Globus pallidus (tissue), 1 donor: ENCODE measurements at regions not wholly inside any gene's neighbourhood (a gene's known extent, or its start where the extent isn't known, plus 50 kb on each side); places are given as distances from the start of the nearest gene placed in this dataset.
"Not testable (repeated sequence)": the region's sequence is repeated elsewhere in the genome, so short reads cannot be mapped to it uniquely, and the experiment has no call there.

Experiments
- DNase-seq: peaks from one replicate; pipeline ENCODE4 v3.0.0-alpha.2; 2015; ENCODE audit warnings: low spot score

DNA sequence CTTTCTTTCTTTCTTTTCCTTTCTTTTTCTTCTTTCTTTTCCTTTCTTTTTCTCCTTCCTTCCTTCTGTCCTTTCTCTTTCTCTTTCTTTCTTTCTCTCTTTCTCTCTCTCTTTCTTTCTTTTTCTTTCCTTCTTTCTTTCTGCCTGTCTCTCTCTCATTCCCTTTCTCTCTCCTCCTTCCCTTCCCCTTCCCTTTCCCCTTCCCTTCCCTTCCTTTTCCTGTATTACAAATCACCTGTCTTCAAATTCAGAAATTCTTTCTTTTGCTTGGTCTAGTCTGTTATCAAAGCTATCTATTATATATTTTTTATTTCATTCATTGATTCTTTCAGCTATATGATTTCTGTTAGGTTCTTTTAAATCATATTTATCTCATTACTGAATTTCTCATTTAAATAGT, 315.2 kb upstream of the NOX3 start:
- DNase-seq: no peak

GRCh38 chr6:155770313-155770712, 314.7 kb upstream of the NOX3 start:
- no peak for DNase-seq

DNA sequence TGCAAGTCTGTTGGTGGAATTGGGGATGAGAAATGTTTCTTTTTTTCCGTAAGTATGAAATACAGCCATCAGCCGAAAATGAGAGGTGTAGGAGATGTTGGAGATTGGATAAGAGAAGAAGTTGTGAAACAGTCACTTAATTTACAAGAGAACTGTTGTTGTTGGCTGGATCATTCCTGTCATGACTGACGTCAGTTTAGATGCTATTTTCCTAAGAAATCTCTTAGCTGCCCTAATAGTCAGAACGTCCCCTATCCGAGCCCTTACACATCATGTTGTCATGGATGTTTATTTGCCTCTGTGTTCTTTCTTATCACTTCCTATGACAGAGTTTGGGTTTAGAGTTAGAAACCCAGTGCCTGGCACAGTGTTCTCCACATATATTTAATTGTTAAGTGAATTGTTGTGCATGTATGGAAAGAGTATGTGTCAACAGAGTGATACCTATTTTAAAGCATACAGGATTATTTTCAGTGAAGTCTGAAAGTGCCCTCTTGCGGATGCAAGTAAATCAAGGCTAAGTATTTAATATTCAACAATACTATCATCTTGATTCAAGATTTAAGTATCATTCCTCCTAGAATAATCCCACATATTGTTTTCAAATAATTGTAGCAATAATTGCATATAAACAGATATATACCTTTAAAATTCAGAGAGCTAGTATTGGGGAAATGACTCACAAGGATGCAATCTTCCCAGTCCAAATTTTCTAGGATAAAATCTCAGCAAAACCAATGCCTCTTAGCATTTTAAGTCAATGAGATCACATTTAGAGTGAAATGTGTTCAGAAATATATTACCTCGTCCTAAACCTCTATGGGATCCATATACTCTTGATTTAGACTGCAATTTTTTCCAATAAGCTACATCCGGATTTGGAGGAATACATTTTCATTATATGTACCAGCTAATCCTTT, 309.9 kb upstream of the NOX3 start:
- no peak for DNase-seq

GRCh38 chr6:155762649-155763048, 307.0 kb upstream of the NOX3 start:
- DNase-seq: no peak

DNA sequence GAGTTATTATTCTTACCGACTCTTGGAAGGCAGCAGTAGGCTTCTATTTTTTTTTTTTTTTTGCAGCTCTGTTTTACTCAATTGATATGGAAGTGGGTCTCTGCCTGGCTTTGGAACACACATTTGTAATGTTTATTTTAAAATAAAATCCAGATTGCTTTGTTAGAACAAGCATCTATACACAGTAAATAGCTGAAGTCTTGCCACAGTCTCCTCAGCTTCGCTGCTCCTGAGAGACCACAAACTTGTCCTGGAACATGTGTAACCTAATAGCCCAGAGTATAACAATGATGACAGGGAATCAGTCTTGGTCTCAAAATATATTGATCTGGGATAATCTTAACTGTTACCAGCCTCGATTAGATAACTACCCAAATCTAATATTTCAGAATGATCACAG, 299.8 kb upstream of the NOX3 start:
- DNase-seq: no peak

DNA sequence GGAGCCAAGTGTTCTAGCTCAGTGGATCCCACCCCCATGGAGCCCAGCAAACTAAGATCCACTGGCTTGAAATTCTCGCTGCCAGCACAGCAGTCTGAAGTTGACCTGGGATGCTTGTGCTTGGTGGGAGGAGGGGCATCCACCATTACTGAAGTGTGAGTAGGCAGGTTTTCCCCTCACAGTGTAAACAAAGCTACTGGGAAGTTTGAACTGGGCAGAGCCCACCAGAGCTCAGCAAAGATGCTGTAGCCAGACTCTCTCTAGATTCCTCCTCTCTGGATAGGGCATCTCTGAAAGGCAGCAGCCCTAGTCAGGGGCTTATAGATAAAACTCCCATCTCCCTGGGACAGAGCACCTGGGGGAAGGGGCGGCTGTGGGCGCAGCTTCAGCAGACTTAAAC, 293.1 kb upstream of the NOX3 start:
- not testable (repeated sequence) for DNase-seq

GRCh38 chr6:155747491-155747890, 291.9 kb upstream of the NOX3 start:
- DNase-seq: no peak

DNA sequence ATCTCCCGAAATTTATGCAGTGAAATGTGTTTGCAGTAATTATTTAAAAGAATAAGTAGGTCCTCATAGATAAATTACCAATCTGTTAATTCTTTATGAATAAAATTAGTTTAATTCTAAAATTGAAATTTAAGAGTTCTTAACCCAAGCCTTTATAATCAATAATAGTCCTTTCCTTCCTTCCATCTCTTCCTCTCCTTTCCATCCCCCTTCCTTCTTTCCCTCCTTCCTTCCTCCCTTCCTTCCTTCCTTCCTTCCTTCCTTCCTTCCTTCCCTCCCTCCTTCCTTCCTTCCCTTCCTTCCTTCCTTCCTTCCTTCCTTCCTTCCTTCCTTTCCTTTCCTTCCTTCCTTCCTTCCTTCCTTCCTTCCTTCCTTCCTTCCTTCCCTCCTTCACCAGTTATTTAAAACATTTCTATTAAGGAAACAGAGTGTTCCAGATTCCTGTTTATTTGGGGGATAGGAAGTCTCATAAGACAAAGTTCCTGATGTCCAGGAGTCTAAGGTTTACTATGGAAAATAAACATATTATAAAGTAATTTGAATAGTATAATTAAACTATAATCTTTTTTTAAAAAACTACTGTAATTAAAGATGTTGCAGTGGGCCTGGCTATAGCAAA, 285.3 kb upstream of the NOX3 start:
- DNase-seq: no peak

GRCh38 chr6:155738602-155739105, 283.0 kb upstream of the NOX3 start:
- DNase-seq: no peak

GRCh38 chr6:155717374-155717773, 261.7 kb upstream of the NOX3 start:
- DNase-seq: no peak

DNA sequence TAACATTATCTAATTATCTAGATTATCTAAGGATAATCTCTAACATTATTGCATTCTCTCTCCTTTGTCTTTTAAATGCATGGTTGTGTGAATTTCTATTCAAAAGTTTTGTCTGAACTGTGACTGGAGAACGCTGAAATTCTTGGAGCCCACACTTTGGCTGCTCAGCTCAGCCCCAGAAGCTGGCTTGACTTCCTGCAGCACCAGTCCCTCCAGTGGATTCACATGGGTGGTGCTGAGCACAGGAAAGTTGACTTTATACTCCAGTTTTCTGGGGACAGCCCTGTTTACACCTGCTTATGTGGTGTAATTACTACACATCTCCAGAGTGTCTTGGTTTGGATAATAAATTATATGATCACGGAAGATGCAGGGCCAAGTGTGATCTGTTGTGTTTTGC, 255.1 kb upstream of the NOX3 start:
- no peak for DNase-seq

DNA sequence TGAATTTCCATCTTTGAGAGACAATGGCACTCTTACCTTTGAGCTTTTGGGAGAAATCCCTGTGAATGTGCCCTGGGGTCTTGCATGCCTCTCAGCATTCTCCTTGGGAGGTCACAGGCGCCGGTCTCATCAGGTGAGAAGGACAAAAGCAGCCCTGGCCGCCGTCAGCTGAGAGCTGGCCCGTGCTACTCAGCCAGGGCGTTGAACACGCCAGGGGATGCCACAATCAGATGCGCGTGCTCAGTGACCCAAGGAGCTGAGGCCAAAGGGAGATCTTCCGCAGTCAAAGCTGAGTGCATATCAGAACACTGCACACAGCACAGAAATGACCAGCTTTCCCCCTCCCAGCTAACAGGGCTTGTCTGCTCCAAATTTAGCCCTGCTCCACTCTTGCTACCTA, 253.6 kb upstream of the NOX3 start:
- DNase-seq: no peak

GRCh38 chr6:155708100-155708499, 252.5 kb upstream of the NOX3 start:
- no peak for DNase-seq

GRCh38 chr6:155706806-155707205, 251.2 kb upstream of the NOX3 start:
- DNase-seq: no peak

- no peak for DNase-seq
These were observed 250.7 kb upstream of the NOX3 start for GRCh38 chr6:155706341-155706740.

DNA sequence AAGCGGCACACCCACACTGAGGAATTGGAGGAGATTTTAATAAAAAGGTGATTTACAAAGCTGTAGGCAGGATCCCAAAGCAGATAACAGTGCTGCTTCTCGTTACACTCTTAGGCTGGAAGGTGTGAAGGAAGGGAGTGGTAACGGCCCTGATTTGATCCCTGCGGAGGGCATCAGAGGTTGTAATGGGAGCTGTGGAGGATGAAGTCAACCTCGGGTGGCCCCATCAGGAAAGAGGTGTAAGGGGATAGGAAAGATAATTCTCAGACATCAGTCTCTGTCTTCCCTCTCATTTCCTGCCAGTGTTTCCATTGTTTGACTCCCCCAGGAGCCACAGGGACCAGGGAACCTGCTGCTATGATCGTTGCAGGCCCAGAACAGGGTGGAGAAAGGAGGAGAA, 245.7 kb upstream of the NOX3 start:
- no peak for DNase-seq

DNA sequence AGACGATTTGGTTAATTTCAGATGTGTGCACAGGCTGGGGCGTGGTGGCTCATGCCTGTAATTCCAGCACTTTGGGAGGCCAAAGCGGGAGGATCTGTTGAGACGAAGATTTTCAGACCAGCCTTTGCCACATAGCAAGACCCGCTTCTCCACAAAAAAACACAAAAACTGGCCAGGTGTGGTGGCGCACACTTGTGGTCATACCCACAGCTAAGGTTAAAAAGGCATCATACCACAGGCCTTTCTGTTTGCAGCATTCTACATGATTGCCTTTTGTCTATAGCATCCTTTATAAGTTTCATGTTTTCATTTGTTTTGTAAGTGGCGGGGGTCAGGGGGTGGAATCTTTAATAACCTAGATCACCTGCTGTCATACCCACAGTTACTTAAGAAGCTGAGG, 239.9 kb upstream of the NOX3 start:
- DNase-seq: no peak

DNA sequence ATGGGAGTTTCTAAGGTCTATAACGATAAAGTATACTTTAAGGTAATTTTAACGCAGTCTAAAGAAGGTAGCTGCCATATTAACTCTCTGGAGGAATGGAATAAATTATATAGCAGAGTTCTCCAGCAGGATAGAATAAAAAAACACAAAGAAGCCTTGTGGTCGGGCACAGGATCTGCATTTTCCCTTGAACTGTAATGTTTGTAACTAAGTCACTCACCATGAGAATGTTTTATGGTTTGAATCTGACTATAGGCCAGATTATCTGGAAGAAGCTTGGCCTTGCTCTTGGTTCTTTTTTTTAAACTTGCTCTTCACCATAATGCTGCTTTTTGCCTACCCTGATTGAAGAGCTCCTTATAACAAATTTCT, 238.8 kb upstream of the NOX3 start:
- no peak for DNase-seq

DNA sequence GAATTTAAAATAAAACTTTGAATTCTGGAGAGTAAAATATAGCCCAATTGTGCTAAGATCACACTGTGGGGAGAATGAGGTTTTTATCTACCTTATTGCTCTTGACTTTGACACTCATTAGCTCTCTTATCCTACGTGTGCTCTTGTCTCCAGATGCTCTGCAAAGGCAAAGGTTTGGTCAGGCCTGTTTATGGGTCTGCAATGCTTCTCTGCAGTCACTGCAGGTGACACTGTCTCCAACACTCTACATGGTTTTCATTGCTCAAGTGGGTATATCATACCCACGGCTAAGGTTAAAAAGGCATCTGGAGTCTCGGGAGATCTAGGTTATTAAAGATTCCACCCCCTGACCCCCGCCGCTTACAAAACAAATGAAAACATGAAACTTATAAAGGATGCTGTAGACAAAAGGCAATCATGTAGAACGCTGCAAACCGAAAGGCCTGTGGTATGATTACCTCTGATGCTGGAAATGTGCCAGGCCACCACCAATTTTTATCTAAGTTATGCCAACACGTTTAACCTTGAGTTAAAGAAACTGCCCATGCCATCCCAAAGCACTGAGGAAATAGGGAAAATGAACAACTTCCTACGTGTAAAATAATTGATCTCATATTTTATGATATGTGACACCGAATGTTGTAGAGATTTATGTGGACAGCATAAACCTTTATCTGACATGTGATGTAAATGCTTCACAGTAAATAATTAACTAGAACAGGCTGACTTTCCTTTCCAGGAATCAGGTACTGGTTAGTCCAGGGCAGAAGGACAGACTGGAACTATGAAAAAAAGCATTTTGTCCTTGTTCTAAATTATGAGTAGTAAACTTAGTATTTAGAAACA, 238.2 kb upstream of the NOX3 start:
- DNase-seq: no peak

DNA sequence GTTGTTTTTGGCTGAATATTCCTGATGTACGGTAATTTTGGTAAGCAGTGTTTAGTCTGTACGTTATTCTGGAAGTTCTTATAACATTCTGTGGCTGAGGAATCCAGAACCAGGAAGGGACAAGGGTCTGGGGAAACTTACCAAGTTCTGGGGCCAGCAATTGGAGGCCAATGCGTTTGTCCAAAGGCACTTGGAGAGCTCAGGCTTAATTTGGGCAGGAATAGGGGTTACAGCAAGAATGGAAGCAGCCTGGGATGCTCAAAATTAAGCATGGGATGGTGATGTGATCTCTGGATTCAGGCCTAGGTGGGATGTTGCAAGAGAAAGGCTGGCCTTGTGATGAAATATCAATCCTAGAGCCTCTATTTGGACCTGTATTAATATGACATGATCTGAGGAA, 235.2 kb upstream of the NOX3 start:
- DNase-seq: no peak

GRCh38 chr6:155687645-155688044, 232.0 kb upstream of the NOX3 start:
- no peak for DNase-seq

GRCh38 chr6:155684416-155685196, 229.0 kb upstream of the NOX3 start:
- no peak for DNase-seq
